ENCODE measurements at regions not wholly inside any gene's neighbourhood (a gene's known extent, or its start where the extent isn't known, plus 50 kb on each side); places are given as distances from the start of the nearest gene placed in this dataset.
A peak's percentile ranks its signal among the peaks of the same experiment; 100 is the strongest.

- H3K9me3 Mint-ChIP-seq: peaks cover 2% of the 10 kb centered on the region
Measured at GRCh38 chr11:37688456-37688855, 1090.4 kb upstream of the RAG2 start.

GRCh38 chr11:37687130-37687529, 1089.1 kb upstream of the RAG2 start:
- no peak overlapping the region for H3K27ac Mint-ChIP-seq
- no peaks in the 10 kb centered on the region for H3K4me1 Mint-ChIP-seq

More at GRCh38 chr11:37688456-37688855, 1090.4 kb upstream of the RAG2 start:
- no peaks in the 10 kb centered on the region for H3K27me3 Mint-ChIP-seq (ENCODE audit: low read depth, poor library complexity)
- no peak overlapping the region for H3K4me3 Mint-ChIP-seq
- H3K27ac Mint-ChIP-seq: no peak overlapping the region
- TF ChIP-seq CTCF (IDR thresholded peaks at IDR 0.05): no peak
- H3K36me3 Mint-ChIP-seq (ENCODE audit: low read depth): no peaks in the 10 kb centered on the region
- H3K4me1 Mint-ChIP-seq: no peaks in the 10 kb centered on the region
- DNase-seq: no peak

GRCh38 chr11:37671321-37671720, 1073.3 kb upstream of the RAG2 start:
- H3K4me3 Mint-ChIP-seq: no peak overlapping the region
- H3K4me1 Mint-ChIP-seq: no peaks in the 10 kb centered on the region
- H3K36me3 Mint-ChIP-seq (ENCODE audit: low read depth): no peaks in the 10 kb centered on the region
- H3K9me3 Mint-ChIP-seq: no peaks in the 10 kb centered on the region
- H3K27ac Mint-ChIP-seq: no peak overlapping the region
- DNase-seq: no peak
- no peak for TF ChIP-seq CTCF (IDR thresholded peaks at IDR 0.05)
- peaks cover 4% of the 10 kb centered on the region for H3K27me3 Mint-ChIP-seq (ENCODE audit: low read depth, poor library complexity)

More at GRCh38 chr11:37687130-37687529, 1089.1 kb upstream of the RAG2 start:
- no peaks in the 10 kb centered on the region for H3K36me3 Mint-ChIP-seq (ENCODE audit: low read depth)
- no peak for TF ChIP-seq CTCF (IDR thresholded peaks at IDR 0.05)
- DNase-seq: no peak
- peaks cover 11% of the 10 kb centered on the region for H3K9me3 Mint-ChIP-seq
- no peaks in the 10 kb centered on the region for H3K27me3 Mint-ChIP-seq (ENCODE audit: low read depth, poor library complexity)
- H3K4me3 Mint-ChIP-seq: no peak overlapping the region

GRCh38 chr11:37666960-37667359, 1068.9 kb upstream of the RAG2 start:
- no peak for TF ChIP-seq CTCF (IDR thresholded peaks at IDR 0.05)
- no peaks in the 10 kb centered on the region for H3K9me3 Mint-ChIP-seq
- DNase-seq: no peak

DNA sequence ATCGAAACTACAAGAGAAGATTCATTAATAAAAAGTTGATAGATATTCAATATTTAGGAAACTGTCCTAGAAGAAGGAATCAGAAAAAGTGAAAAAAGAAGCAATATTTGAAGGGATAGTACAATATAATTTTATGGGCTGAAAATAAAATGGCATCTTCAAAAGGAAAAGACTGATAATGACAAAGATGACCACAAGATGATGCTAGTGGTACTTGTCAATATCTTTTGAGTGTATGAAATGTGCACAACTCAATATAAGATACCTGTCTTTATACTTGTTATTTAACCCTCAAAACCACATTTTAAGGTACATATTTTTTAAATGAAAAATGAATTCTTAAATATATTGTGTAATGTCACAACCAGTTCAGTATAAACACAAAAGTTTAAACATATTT, 1059.6 kb upstream of the RAG2 start:
- DNase-seq: no peak

More at GRCh38 chr11:37666960-37667359, 1068.9 kb upstream of the RAG2 start:
- H3K27me3 Mint-ChIP-seq (ENCODE audit: low read depth, poor library complexity): peaks cover 4% of the 10 kb centered on the region
- no peak overlapping the region for H3K4me3 Mint-ChIP-seq
- no peaks in the 10 kb centered on the region for H3K36me3 Mint-ChIP-seq (ENCODE audit: low read depth)
- no peak overlapping the region for H3K27ac Mint-ChIP-seq
- no peaks in the 10 kb centered on the region for H3K4me1 Mint-ChIP-seq

More for the DNA sequence above, 1059.6 kb upstream of the RAG2 start:
- H3K4me1 Mint-ChIP-seq: no peaks in the 10 kb centered on the region
- no peak overlapping the region for H3K4me3 Mint-ChIP-seq
- peak; percentile 29 for TF ChIP-seq CTCF (IDR thresholded peaks at IDR 0.05)
- no peaks in the 10 kb centered on the region for H3K27me3 Mint-ChIP-seq (ENCODE audit: low read depth, poor library complexity)
- no peaks in the 10 kb centered on the region for H3K36me3 Mint-ChIP-seq (ENCODE audit: low read depth)
- peaks cover 15% of the 10 kb centered on the region for H3K9me3 Mint-ChIP-seq
- no peak overlapping the region for H3K27ac Mint-ChIP-seq
